ENCODE measurements at regions not wholly inside any gene's neighbourhood (a gene's known extent, or its start where the extent isn't known, plus 50 kb on each side); places are given as distances from the start of the nearest gene placed in this dataset.

DNA sequence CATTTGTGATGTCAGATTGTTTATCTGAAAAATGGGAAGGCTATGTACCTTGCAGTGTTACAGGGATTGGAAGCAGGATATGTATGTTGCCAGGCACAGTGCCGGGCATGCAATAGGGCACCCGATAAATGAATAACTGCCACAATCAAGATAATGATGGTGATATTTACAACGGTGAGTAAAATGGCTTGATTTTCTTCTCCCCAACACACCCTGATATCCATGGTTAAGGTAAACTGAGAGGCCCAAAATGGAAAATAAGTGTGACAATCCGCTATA lies 108.3 kb downstream of the CYP26A1 start:
- Histone ChIP-seq H3K4me1 (ENCODE audit: control insufficient read depth, extremely low read depth, insufficient read depth, low read length) (no peaks in the 10 kb centered on the region), H2AFZ (ENCODE audit: low read depth, low read length) (no peak overlapping the region), H3K27ac (ENCODE audit: insufficient read depth, low read depth, low read length) (no peak overlapping the region), H3K4me2 (ENCODE audit: insufficient read depth, low read length) (no peak overlapping the region), H3K4me3 (replicated peaks in 1 of 3; ENCODE audit: insufficient read depth in 1 of 3, low read depth in 1 of 3, low read length in 3 of 3) (no peak overlapping the region), H3K9me3 (replicated peaks; ENCODE audit: control insufficient read depth, insufficient read depth, low read length) (no peaks in the 10 kb centered on the region), H3K36me3 (ENCODE audit: control insufficient read depth in 2 of 2, extremely low read depth in 1 of 2, insufficient read depth in 2 of 2, low read length in 2 of 2) (no peaks in the 10 kb centered on the region), H3K9ac (replicated peaks; ENCODE audit: extremely low read depth, insufficient read depth, low read length) (no peak overlapping the region), H3K27me3 (ENCODE audit: control insufficient read depth in 2 of 2, insufficient read depth in 2 of 2, low read length in 2 of 2) (peaks cover 2 to 3% of the 10 kb centered on the region in 2 experiments), H3K79me2 (ENCODE audit: control insufficient read depth, insufficient read depth, low read length) (no peaks in the 10 kb centered on the region), H4K20me1 (replicated peaks; ENCODE audit: control insufficient read depth, extremely low read depth, insufficient read depth, low read length) (no peaks in the 10 kb centered on the region), H3K9me1 (replicated peaks; ENCODE audit: control insufficient read depth, extremely low read depth, insufficient read depth, low read length) (no peaks in the 10 kb centered on the region)
- FAIRE-seq, result no peak
- TF ChIP-seq, protein P1, sequence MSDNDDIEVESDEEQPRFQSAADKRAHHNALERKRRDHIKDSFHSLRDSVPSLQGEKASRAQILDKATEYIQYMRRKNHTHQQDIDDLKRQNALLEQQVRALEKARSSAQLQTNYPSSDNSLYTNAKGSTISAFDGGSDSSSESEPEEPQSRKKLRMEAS (IDR thresholded peaks at IDR 0.05; ENCODE audit: insufficient read depth, insufficient read length), result no peak
- TF ChIP-seq FOS (IDR thresholded peaks at IDR 0.05; ENCODE audit: borderline replicate concordance, insufficient read depth, low read length) (no peak), EZH2 (IDR thresholded peaks at IDR 0.05; ENCODE audit: borderline replicate concordance, low read depth, low read length, severe bottlenecking) (no peak), POLR2A (IDR thresholded peaks at IDR 0.05; ENCODE audit: low read depth, low read length) (no peak), GATA2 (IDR thresholded peaks at IDR 0.05; ENCODE audit: insufficient read depth, insufficient read length, low read depth, low read length) (no peak), MYC (IDR thresholded peaks at IDR 0.05; ENCODE audit: low read depth, low read length) (no peak)
- TF ChIP-seq, protein P2, sequence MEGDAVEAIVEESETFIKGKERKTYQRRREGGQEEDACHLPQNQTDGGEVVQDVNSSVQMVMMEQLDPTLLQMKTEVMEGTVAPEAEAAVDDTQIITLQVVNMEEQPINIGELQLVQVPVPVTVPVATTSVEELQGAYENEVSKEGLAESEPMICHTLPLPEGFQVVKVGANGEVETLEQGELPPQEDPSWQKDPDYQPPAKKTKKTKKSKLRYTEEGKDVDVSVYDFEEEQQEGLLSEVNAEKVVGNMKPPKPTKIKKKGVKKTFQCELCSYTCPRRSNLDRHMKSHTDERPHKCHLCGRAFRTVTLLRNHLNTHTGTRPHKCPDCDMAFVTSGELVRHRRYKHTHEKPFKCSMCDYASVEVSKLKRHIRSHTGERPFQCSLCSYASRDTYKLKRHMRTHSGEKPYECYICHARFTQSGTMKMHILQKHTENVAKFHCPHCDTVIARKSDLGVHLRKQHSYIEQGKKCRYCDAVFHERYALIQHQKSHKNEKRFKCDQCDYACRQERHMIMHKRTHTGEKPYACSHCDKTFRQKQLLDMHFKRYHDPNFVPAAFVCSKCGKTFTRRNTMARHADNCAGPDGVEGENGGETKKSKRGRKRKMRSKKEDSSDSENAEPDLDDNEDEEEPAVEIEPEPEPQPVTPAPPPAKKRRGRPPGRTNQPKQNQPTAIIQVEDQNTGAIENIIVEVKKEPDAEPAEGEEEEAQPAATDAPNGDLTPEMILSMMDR (IDR thresholded peaks at IDR 0.05; ENCODE audit: extremely low read depth in 1 of 2, insufficient read depth in 1 of 2, low read depth in 1 of 2, low read length in 2 of 2), result no peak
- dilution Hi-C loops (cut with MboI; ENCODE audit: extremely low pct_ligation_motif_present, low sequenced_read_pairs) (no loop called here), intact Hi-C loops (cut with micrococcal nuclease) (no loop called here)
- ChIA-PET CTCF (interaction anchor here (0.8 kb wide), 1 partner anchor 8 kb away, joined by 3 read pairs; no protein-coding TSS in a partner anchor), POLR2A (no interaction called here)
- BruUV-seq (replicated peaks), result no TSS peak
- DNase-seq (ENCODE audit: low read depth, low spot score), result no peak

DNA sequence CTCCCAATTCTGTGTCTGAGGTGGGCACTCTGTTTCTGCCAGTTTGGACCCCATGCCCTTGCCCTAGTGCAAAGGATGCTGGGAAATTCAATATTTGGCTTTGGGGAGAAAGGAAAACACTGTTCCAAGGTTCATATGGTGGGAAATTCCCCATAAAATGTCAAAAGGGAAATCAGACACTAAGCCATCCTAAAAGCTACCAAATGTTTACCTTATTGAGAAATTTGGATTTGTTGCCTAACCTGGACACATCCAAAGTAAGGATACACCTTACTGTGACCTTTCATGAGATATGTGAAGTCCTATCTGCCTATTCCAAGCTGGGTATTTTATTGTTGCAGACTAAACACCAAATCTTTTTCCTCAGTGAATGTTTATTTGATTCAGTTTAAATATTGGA lies 109.1 kb downstream of the CYP26A1 start:
- Histone ChIP-seq H2AFZ (ENCODE audit: low read depth, low read length) (no peak overlapping the region), H3K79me2 (ENCODE audit: control insufficient read depth, insufficient read depth, low read length) (no peaks in the 10 kb centered on the region), H3K27me3 (ENCODE audit: control insufficient read depth in 2 of 2, insufficient read depth in 2 of 2, low read length in 2 of 2) (peaks cover 0 to 3% of the 10 kb centered on the region in 2 experiments), H3K9me3 (replicated peaks; ENCODE audit: control insufficient read depth, insufficient read depth, low read length) (no peaks in the 10 kb centered on the region), H3K9ac (replicated peaks; ENCODE audit: extremely low read depth, insufficient read depth, low read length) (no peak overlapping the region), H3K9me1 (replicated peaks; ENCODE audit: control insufficient read depth, extremely low read depth, insufficient read depth, low read length) (no peaks in the 10 kb centered on the region), H3K4me3 (replicated peaks in 1 of 3; ENCODE audit: insufficient read depth in 1 of 3, low read depth in 1 of 3, low read length in 3 of 3) (no peak overlapping the region), H3K4me2 (ENCODE audit: insufficient read depth, low read length) (no peak overlapping the region), H3K27ac (ENCODE audit: insufficient read depth, low read depth, low read length) (no peak overlapping the region), H3K36me3 (ENCODE audit: control insufficient read depth in 2 of 2, extremely low read depth in 1 of 2, insufficient read depth in 2 of 2, low read length in 2 of 2) (no peaks in the 10 kb centered on the region), H4K20me1 (replicated peaks; ENCODE audit: control insufficient read depth, extremely low read depth, insufficient read depth, low read length) (no peaks in the 10 kb centered on the region), H3K4me1 (ENCODE audit: control insufficient read depth, extremely low read depth, insufficient read depth, low read length) (no peaks in the 10 kb centered on the region)
- intact Hi-C loops (cut with micrococcal nuclease), result no loop called here
- dilution Hi-C loops (cut with MboI; ENCODE audit: extremely low pct_ligation_motif_present, low sequenced_read_pairs), result no loop called here
- CTCF ChIA-PET, result no interaction called here
- no peak for FAIRE-seq
- no TSS peak for BruUV-seq (replicated peaks)
- POLR2A ChIA-PET, result no interaction called here
- DNase-seq (ENCODE audit: low read depth, low spot score), result no peak
- TF ChIP-seq MYC (IDR thresholded peaks at IDR 0.05; ENCODE audit: low read depth, low read length), result no peak
- no peak for TF ChIP-seq JUN (IDR thresholded peaks at IDR 0.05; ENCODE audit: borderline replicate concordance, insufficient read depth, insufficient read length, low read depth)
- TF ChIP-seq FOS (IDR thresholded peaks at IDR 0.05; ENCODE audit: borderline replicate concordance, insufficient read depth, low read length), result no peak
- TF ChIP-seq, protein P1 (IDR thresholded peaks at IDR 0.05; ENCODE audit: insufficient read depth, insufficient read length), result no peak
- no peak for TF ChIP-seq POLR2AphosphoS5 (IDR thresholded peaks at IDR 0.05; ENCODE audit: insufficient read depth, low read depth, low read length)
- TF ChIP-seq GATA2 (IDR thresholded peaks at IDR 0.05; ENCODE audit: insufficient read depth, insufficient read length, low read depth, low read length), result no peak
- TF ChIP-seq POLR2A (IDR thresholded peaks at IDR 0.05; ENCODE audit: low read depth, low read length), result no peak
- TF ChIP-seq, protein P2 (IDR thresholded peaks at IDR 0.05; ENCODE audit: extremely low read depth in 1 of 2, insufficient read depth in 1 of 2, low read depth in 1 of 2, low read length in 2 of 2), result no peak
- TF ChIP-seq EZH2 (IDR thresholded peaks at IDR 0.05; ENCODE audit: borderline replicate concordance, low read depth, low read length, severe bottlenecking), result no peak
